ENCODE measurements at regions not wholly inside any gene's neighbourhood (a gene's known extent, or its start where the extent isn't known, plus 50 kb on each side); places are given as distances from the start of the nearest gene placed in this dataset.
"Not testable (repeated sequence)": the region's sequence is repeated elsewhere in the genome, so short reads cannot be mapped to it uniquely, and the experiment has no call there.

- H3K9me3 ChIP-seq (replicated peaks) = peaks cover 10% of the 10 kb centered on the region
- peaks cover 20% of the 10 kb centered on the region for H3K27me3 ChIP-seq (ENCODE audit: low read depth)
- no peak for DNase-seq
- no peak overlapping the region for H3K4me3 ChIP-seq
- H3K36me3 ChIP-seq = no peaks in the 10 kb centered on the region
- intact Hi-C loops (cut with micrococcal nuclease) = no loop called here
- TF ChIP-seq CTCF (IDR thresholded peaks at IDR 0.05; ENCODE audit: borderline replicate concordance) = no peak
- no peak overlapping the region for H3K27ac ChIP-seq (replicated peaks)
- H3K4me1 ChIP-seq = no peaks in the 10 kb centered on the region
Measured at GRCh38 chr11:44367452-44367851, 57.5 kb upstream of the ALX4 start.

- Histone ChIP-seq H3K27me3 (ENCODE audit: low read depth) (peaks cover 18% of the 10 kb centered on the region), H3K9me3 (replicated peaks) (peaks cover 3% of the 10 kb centered on the region), H3K36me3 (no peaks in the 10 kb centered on the region), H3K4me1 (no peaks in the 10 kb centered on the region), H3K4me3 (no peak overlapping the region), H3K27ac (replicated peaks) (no peak overlapping the region)
- TF ChIP-seq CTCF (IDR thresholded peaks at IDR 0.05; ENCODE audit: borderline replicate concordance) = no peak
- intact Hi-C loops (cut with micrococcal nuclease) = no loop called here
- no peak for DNase-seq
Measured at GRCh38 chr11:44368886-44369285, 58.9 kb upstream of the ALX4 start.

- H3K4me3 ChIP-seq; DNase-seq; H3K27me3 ChIP-seq (ENCODE audit: low read depth); H3K27ac ChIP-seq (replicated peaks); intact Hi-C loops (cut with micrococcal nuclease); H3K36me3 ChIP-seq; H3K4me1 ChIP-seq; H3K9me3 ChIP-seq (replicated peaks): not testable (repeated sequence)
Measured at GRCh38 chr11:44371042-44371441, 61.1 kb upstream of the ALX4 start.

GRCh38 chr11:44371706-44372105 lies 61.8 kb upstream of the ALX4 start:
- Histone ChIP-seq H3K9me3 (replicated peaks) (no peaks in the 10 kb centered on the region), H3K4me3 (no peak overlapping the region), H3K4me1 (no peaks in the 10 kb centered on the region), H3K27ac (replicated peaks) (no peak overlapping the region), H3K36me3 (no peaks in the 10 kb centered on the region), H3K27me3 (ENCODE audit: low read depth) (peaks cover 6% of the 10 kb centered on the region)
- DNase-seq = no peak
- TF ChIP-seq CTCF (IDR thresholded peaks at IDR 0.05; ENCODE audit: borderline replicate concordance) = no peak
- intact Hi-C loops (cut with micrococcal nuclease) = no loop called here

- peaks cover 9% of the 10 kb centered on the region for H3K9me3 ChIP-seq (replicated peaks)
- no peak overlapping the region for H3K4me3 ChIP-seq
- no peak for DNase-seq
- intact Hi-C loops (cut with micrococcal nuclease) = no loop called here
- no peaks in the 10 kb centered on the region for H3K36me3 ChIP-seq
- TF ChIP-seq CTCF (IDR thresholded peaks at IDR 0.05; ENCODE audit: borderline replicate concordance) = no peak
- no peaks in the 10 kb centered on the region for H3K4me1 ChIP-seq
- H3K27ac ChIP-seq (replicated peaks) = no peak overlapping the region
- peaks cover 3% of the 10 kb centered on the region for H3K27me3 ChIP-seq (ENCODE audit: low read depth)
Measured at GRCh38 chr11:44372989-44373388, 63.0 kb upstream of the ALX4 start.

GRCh38 chr11:44374001-44374400 lies 64.1 kb upstream of the ALX4 start:
- Histone ChIP-seq H3K27me3 (ENCODE audit: low read depth) (peaks cover 1% of the 10 kb centered on the region), H3K4me3 (no peak overlapping the region), H3K9me3 (replicated peaks) (peaks cover 10% of the 10 kb centered on the region), H3K4me1 (no peaks in the 10 kb centered on the region), H3K27ac (replicated peaks) (no peak overlapping the region), H3K36me3 (no peaks in the 10 kb centered on the region)
- no peak for TF ChIP-seq CTCF (IDR thresholded peaks at IDR 0.05; ENCODE audit: borderline replicate concordance)
- no peak for DNase-seq
- intact Hi-C loops (cut with micrococcal nuclease) = no loop called here

Data from left ventricle myocardium inferior (tissue), 1 donor.